Progenitor cell of endocrine pancreas (in vitro differentiated cells): ENCODE measurements at regions not wholly inside any gene's neighbourhood (a gene's known extent, or its start where the extent isn't known, plus 50 kb on each side); places are given as distances from the start of the nearest gene placed in this dataset.

Experiments
- DNase-seq: peaks from one replicate; pipeline ENCODE4 v3.0.0; 2021; ENCODE audit warnings: low spot score; ENCODE audit not compliant: unreplicated experiment
- H3K27ac Mint-ChIP-seq: 2 replicates; pipeline ENCODE4 v1.8.0; 2021; ENCODE audit warnings: mild to moderate bottlenecking, moderate library complexity, mixed read lengths
- H3K27me3 Mint-ChIP-seq: 2 replicates; pipeline ENCODE4 v1.8.0; 2021; ENCODE audit warnings: mixed read lengths
- H3K36me3 Mint-ChIP-seq: 2 replicates; pipeline ENCODE4 v1.8.0; 2022; ENCODE audit warnings: mixed read lengths; ENCODE audit not compliant: insufficient read depth
- H3K4me1 Mint-ChIP-seq: 2 replicates; pipeline ENCODE4 v1.8.0; 2021; ENCODE audit warnings: low read depth, mixed read lengths
- H3K4me3 Mint-ChIP-seq: 2 replicates; pipeline ENCODE4 v1.8.0; 2021; ENCODE audit warnings: low read depth, mild to moderate bottlenecking, moderate library complexity, mixed read lengths
- H3K9me3 Mint-ChIP-seq: 2 replicates; pipeline ENCODE4 v1.8.0; 2021; ENCODE audit warnings: low read depth, mixed read lengths
- TF ChIP-seq, protein P1 (sequence below): fragments of 200-600 bp; sonication (generic); IDR thresholded peaks from one replicate; pipeline ENCODE4 v1.5.0; 2021; ENCODE audit warnings: antibody characterized with exemption, mild to moderate bottlenecking; ENCODE audit not compliant: unreplicated experiment

DNA sequence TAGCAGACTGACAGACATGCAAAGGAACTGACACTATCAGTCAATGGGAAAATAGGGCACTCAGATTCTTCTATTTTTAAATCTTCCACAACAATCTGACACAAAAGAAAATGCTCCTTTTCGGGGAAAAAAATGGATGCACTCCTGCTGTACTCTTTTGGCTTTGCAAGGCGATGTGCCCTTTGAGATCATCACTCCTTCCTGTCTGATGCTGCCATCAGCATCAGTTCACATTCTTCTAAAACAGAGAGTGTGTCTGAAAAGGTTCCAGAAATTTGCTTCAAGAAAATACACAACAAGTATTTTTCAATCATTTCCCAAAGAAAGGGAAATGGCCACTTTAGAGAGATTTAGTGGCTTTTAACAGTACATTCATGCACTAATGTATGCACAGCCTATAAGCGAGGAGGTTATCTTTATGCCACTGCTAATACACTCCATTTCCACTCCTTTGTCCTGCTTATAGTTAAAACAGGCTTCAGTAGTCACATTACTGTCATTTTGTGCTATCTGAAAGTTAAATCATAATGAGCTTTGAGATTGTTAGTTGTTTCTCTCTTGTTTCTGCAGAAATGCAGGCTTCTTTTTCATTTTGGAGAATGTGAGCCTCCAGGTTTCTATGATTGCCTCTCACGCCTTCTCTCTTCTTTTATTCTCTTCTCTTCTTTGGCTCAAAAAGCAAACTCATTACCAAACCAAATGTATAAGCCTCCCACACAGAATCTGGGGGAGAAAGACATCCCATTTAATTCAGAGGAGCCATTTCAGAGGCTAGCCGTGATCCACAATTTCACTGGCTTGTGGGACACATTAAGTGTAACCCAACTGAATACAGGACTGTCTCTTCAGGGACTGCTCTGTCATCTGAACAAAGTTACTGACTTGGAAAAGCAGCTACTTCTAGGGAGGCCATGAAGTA is 110.9 kb upstream of the CCDC196 start:
- H3K36me3 Mint-ChIP-seq, result no peaks in the 10 kb centered on the region
- H3K27me3 Mint-ChIP-seq, result peaks cover 5% of the 10 kb centered on the region
- H3K27ac Mint-ChIP-seq, result no peak overlapping the region

DNA sequence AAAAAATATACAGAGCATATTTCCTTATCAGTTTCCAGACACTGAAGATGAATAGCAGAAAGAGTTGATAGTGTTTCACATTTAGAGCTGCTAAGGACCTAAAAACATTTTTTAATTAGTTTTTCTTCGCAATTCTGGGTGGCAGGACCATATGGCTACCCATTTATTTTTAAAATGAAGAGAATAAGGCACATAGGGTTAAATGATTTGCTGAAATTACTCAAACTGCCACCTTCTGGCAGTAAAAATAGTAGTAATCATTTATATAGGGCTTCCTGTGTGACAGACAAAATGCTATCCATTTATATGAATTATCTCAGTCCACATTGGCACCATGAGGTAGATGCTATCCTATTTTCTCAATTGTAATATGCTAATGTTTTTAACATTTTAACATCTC is 108.6 kb upstream of the CCDC196 start:
- Mint-ChIP-seq H3K4me3 (no peak overlapping the region), H3K36me3 (no peaks in the 10 kb centered on the region), H3K4me1 (peaks cover 12% of the 10 kb centered on the region), H3K9me3 (no peaks in the 10 kb centered on the region), H3K27me3 (peaks cover 5% of the 10 kb centered on the region), H3K27ac (no peak overlapping the region)
- TF ChIP-seq, protein P1, sequence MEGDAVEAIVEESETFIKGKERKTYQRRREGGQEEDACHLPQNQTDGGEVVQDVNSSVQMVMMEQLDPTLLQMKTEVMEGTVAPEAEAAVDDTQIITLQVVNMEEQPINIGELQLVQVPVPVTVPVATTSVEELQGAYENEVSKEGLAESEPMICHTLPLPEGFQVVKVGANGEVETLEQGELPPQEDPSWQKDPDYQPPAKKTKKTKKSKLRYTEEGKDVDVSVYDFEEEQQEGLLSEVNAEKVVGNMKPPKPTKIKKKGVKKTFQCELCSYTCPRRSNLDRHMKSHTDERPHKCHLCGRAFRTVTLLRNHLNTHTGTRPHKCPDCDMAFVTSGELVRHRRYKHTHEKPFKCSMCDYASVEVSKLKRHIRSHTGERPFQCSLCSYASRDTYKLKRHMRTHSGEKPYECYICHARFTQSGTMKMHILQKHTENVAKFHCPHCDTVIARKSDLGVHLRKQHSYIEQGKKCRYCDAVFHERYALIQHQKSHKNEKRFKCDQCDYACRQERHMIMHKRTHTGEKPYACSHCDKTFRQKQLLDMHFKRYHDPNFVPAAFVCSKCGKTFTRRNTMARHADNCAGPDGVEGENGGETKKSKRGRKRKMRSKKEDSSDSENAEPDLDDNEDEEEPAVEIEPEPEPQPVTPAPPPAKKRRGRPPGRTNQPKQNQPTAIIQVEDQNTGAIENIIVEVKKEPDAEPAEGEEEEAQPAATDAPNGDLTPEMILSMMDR, result no peak
- DNase-seq, result no peak

More for the DNA sequence above, 110.9 kb upstream of the CCDC196 start:
- Mint-ChIP-seq H3K9me3 (no peaks in the 10 kb centered on the region), H3K4me3 (no peak overlapping the region), H3K4me1 (peaks cover 12% of the 10 kb centered on the region)
- no peak for DNase-seq
- TF ChIP-seq, protein P1, result no peak

DNA sequence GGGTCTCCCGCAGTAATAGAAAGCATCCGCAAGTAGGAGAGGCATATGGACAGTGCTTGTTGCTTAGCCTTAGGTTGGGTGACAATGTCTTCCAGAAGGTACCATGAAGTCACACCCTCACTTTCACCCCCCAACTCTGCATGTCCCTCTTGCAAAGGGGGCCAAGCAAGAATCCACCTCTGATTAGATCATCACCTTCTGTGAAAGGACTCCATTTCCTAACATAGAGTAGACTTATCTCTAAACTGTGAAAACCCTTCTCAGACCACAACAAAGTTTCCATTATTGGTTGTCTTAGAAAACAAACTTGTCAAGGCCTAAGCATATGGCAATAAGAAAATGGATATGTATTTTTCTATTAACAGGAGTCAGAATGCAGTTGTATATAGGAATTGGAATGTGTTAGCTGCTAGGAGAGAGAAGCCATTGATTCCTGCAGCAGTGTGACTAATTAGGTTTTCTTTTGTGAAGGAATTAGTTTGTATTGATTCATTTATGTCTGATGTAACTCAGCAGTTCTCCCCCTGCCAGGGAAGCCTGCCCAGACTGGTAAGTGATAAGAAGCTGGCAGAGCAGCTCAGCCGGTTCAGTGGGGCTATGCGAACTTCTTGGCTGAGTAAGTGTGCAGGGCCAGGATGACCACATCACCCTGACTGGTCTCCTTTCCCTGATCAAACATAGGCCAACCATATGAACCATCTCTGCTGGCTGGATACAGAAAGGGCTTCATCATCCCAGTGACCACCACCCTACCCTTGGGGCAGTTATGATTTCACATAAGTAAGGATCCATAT is 107.3 kb upstream of the CCDC196 start:
- Mint-ChIP-seq H3K4me1 (peaks cover 12% of the 10 kb centered on the region), H3K9me3 (no peaks in the 10 kb centered on the region), H3K27me3 (peaks cover 5% of the 10 kb centered on the region), H3K4me3 (no peak overlapping the region), H3K36me3 (no peaks in the 10 kb centered on the region), H3K27ac (no peak overlapping the region)
- no peak for DNase-seq
- TF ChIP-seq, protein P1, result no peak

DNA sequence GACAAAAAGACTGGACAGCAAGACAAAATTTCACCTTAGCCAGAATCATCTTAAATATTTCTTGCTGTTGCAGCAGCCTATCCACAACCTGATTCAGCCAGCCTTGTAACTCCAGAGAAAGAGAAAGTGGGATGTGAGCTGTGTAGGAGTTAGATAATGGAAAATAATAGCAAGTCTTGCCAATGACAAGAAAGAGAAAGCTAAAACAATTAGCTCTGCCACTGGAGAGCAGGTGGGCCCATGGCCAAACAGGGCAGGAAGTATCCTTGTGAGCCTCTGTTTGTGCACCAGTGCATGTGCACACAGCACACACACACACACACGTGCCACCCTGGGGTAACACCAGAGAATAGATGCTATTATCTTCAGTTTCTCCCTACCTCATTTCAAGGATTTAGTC is 106.0 kb upstream of the CCDC196 start:
- peaks cover 5% of the 10 kb centered on the region for H3K27me3 Mint-ChIP-seq
- DNase-seq, result no peak
- TF ChIP-seq, protein P1, result no peak
- H3K36me3 Mint-ChIP-seq, result no peaks in the 10 kb centered on the region
- peaks cover 12% of the 10 kb centered on the region for H3K4me1 Mint-ChIP-seq
- no peak overlapping the region for H3K27ac Mint-ChIP-seq
- H3K4me3 Mint-ChIP-seq, result no peak overlapping the region
- no peaks in the 10 kb centered on the region for H3K9me3 Mint-ChIP-seq

DNA sequence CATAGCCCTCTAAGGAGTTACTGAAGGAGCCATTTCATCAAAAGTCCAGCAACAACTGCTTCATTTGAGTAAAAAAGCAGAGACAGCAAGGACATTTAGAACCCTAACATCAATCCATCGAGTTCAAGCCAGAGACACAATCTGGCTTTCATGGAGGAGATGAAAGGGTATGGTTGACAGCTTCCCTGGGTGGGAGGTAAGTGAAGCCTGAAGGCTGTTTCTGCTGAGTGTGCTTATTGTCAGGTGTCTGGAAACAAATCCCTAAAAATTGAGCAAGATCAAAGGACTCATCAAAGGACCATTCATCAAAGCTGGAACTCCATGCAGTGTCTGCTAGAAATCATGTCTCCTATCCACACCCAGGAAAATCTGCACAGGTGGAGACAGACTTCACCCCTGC is 104.4 kb upstream of the CCDC196 start:
- no peak for DNase-seq
- H3K4me1 Mint-ChIP-seq, result peaks cover 12% of the 10 kb centered on the region
- TF ChIP-seq, protein P1, result no peak
- H3K9me3 Mint-ChIP-seq, result no peaks in the 10 kb centered on the region
- no peak overlapping the region for H3K27ac Mint-ChIP-seq
- H3K27me3 Mint-ChIP-seq, result peaks cover 3% of the 10 kb centered on the region
- no peak overlapping the region for H3K4me3 Mint-ChIP-seq
- no peaks in the 10 kb centered on the region for H3K36me3 Mint-ChIP-seq
